Inflammatory macrophage treated with lipopolysaccharide for 4 hours (primary cell): ENCODE measurements at regions not wholly inside any gene's neighbourhood (a gene's known extent, or its start where the extent isn't known, plus 50 kb on each side); places are given as distances from the start of the nearest gene placed in this dataset.

ENCODE experiments used
- DNase-seq: peaks from one replicate; pipeline ENCODE4 v3.0.0-alpha.2; 2020

- no peak for DNase-seq
These were observed 78.0 kb upstream of the CTLA4 start for GRCh38 chr2:203789618-203790017.

- DNase-seq: peak; percentile 82
These were observed 77.3 kb upstream of the CTLA4 start for GRCh38 chr2:203790134-203790852.

- DNase-seq: peak; percentile 93
These were observed 71.1 kb upstream of the CTLA4 start for GRCh38 chr2:203796248-203797010.

- DNase-seq: peak; percentile 91
These were observed 70.3 kb upstream of the CTLA4 start for GRCh38 chr2:203797276-203797675.

GRCh38 chr2:203797712-203798111 lies 69.9 kb upstream of the CTLA4 start:
- no peak for DNase-seq

GRCh38 chr2:203798296-203799087 lies 69.1 kb upstream of the CTLA4 start:
- DNase-seq: peak; percentile 72

- DNase-seq: no peak
These were observed 67.7 kb upstream of the CTLA4 start for GRCh38 chr2:203799908-203800307.

- DNase-seq: no peak
These were observed 66.8 kb upstream of the CTLA4 start for GRCh38 chr2:203800783-203801182.

- peak; percentile 96 for DNase-seq
These were observed 65.1 kb upstream of the CTLA4 start for GRCh38 chr2:203802342-203803052.

GRCh38 chr2:203803053-203803429 lies 64.5 kb upstream of the CTLA4 start:
- DNase-seq: no peak

GRCh38 chr2:203804070-203804469 lies 63.5 kb upstream of the CTLA4 start:
- peak; percentile 70 for DNase-seq

- DNase-seq: peak; percentile 90
These were observed 62.6 kb upstream of the CTLA4 start for GRCh38 chr2:203804764-203805485.

- no peak for DNase-seq
These were observed 62.1 kb upstream of the CTLA4 start for GRCh38 chr2:203805486-203805838.

GRCh38 chr2:203806761-203807160 lies 60.8 kb upstream of the CTLA4 start:
- peak; percentile 73 for DNase-seq

GRCh38 chr2:203808046-203808750 lies 59.4 kb upstream of the CTLA4 start:
- DNase-seq: no peak

GRCh38 chr2:203809084-203809521 lies 58.5 kb upstream of the CTLA4 start:
- DNase-seq: no peak

GRCh38 chr2:203809991-203810510 lies 57.5 kb upstream of the CTLA4 start:
- DNase-seq: no peak

- peak; percentile 98 for DNase-seq
These were observed 55.9 kb upstream of the CTLA4 start for GRCh38 chr2:203811491-203812221.

GRCh38 chr2:203812294-203813221 lies 55.0 kb upstream of the CTLA4 start:
- no peak for DNase-seq
